NT2/D1 (cell line): ENCODE measurements at regions not wholly inside any gene's neighbourhood (a gene's known extent, or its start where the extent isn't known, plus 50 kb on each side); places are given as distances from the start of the nearest gene placed in this dataset.

Experiments used
- DNase-seq: peaks from one replicate; pipeline ENCODE4 v3.0.0-alpha.2; 2011; ENCODE audit warnings: low read depth, low spot score
- H3K27me3 ChIP-seq: 2 replicates; pipeline ENCODE4 v1.6.0; 2011; ENCODE audit warnings: mild to moderate bottlenecking; ENCODE audit not compliant: insufficient read length, insufficient read depth
- H3K36me3 ChIP-seq: 2 replicates; pipeline ENCODE4 v1.6.1; 2011; ENCODE audit warnings: mild to moderate bottlenecking, low read length, mixed read lengths; ENCODE audit not compliant: insufficient read depth, insufficient read length
- H3K4me1 ChIP-seq: 2 replicates; pipeline ENCODE4 v1.5.1; 2011; ENCODE audit not compliant: insufficient read depth, insufficient read length
- H3K4me3 ChIP-seq: 2 replicates; pipeline ENCODE4 v1.5.1; 2011; ENCODE audit warnings: low read depth; ENCODE audit not compliant: insufficient read length
- H3K9ac ChIP-seq: 2 replicates; pipeline ENCODE4 v1.6.0; 2011; ENCODE audit warnings: low read depth; ENCODE audit not compliant: insufficient read length
- H3K9me3 ChIP-seq: 2 replicates; pipeline ENCODE4 v1.5.1; 2011; ENCODE audit warnings: mild to moderate bottlenecking, low read length; ENCODE audit not compliant: insufficient read depth
- SUZ12 ChIP-seq: IDR thresholded peaks from 2 replicates; pipeline ENCODE4 v1.6.1; 2011; ENCODE audit not compliant: insufficient read length, insufficient read depth; ENCODE audit errors: extremely low read depth
- YY1 ChIP-seq: IDR thresholded peaks from 2 replicates; pipeline ENCODE4 v1.6.1; 2011; ENCODE audit not compliant: insufficient read length, insufficient read depth
- ZNF274 ChIP-seq: IDR thresholded peaks from 2 replicates; pipeline ENCODE4 v1.6.1; 2011; ENCODE audit warnings: mild to moderate bottlenecking, low read depth, low read length

- peaks cover 2% of the 10 kb centered on the region for H3K36me3 ChIP-seq
- H3K4me3 ChIP-seq, result no peak overlapping the region
- TF ChIP-seq SUZ12 (no peak), ZNF274 (no peak), YY1 (no peak)
- peaks cover 2% of the 10 kb centered on the region for H3K4me1 ChIP-seq
- DNase-seq, result no peak
- H3K27me3 ChIP-seq, result no peaks in the 10 kb centered on the region
- no peak overlapping the region for H3K9ac ChIP-seq
- H3K9me3 ChIP-seq, result no peaks in the 10 kb centered on the region
These were observed 421.4 kb downstream of the SHQ1 start for GRCh38 chr3:72426618-72427397.

GRCh38 chr3:72423643-72424042 lies 424.6 kb downstream of the SHQ1 start:
- H3K27me3 ChIP-seq, result no peaks in the 10 kb centered on the region
- TF ChIP-seq ZNF274 (no peak), SUZ12 (no peak), YY1 (no peak)
- no peak overlapping the region for H3K9ac ChIP-seq
- no peak for DNase-seq
- peaks cover 2% of the 10 kb centered on the region for H3K36me3 ChIP-seq
- H3K4me1 ChIP-seq, result no peaks in the 10 kb centered on the region
- H3K4me3 ChIP-seq, result no peak overlapping the region
- peaks cover 13% of the 10 kb centered on the region; the same call in 1 of the 2 replicates for H3K9me3 ChIP-seq

- no peaks in the 10 kb centered on the region for H3K4me1 ChIP-seq
- H3K4me3 ChIP-seq, result no peak overlapping the region
- no peaks in the 10 kb centered on the region for H3K36me3 ChIP-seq
- TF ChIP-seq ZNF274, result no peak
- TF ChIP-seq YY1, result no peak
- TF ChIP-seq SUZ12, result no peak
- H3K9ac ChIP-seq, result no peak overlapping the region
- H3K27me3 ChIP-seq, result no peaks in the 10 kb centered on the region
- H3K9me3 ChIP-seq, result peaks cover 13% of the 10 kb centered on the region; the same call in 1 of the 2 replicates
- DNase-seq, result no peak
These were observed 426.5 kb downstream of the SHQ1 start for GRCh38 chr3:72421786-72422185.

DNA sequence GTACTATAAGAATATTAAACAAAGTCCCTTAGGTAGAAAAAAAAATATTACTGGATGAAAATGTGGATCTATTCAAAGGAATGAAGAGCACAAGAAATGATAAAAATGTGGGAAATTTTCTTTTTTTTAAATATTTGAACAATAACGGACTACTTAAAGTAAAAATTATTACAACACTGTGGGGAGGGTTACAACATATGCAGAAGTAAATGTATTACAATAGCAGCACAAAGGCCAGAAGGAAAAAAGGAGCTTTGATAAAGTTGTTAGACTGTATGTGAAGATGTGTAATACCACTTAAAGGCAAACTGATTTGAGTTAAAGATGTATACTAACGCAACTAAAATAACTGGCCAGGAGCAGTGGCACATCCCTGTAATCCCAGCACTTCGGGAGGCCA lies 427.1 kb downstream of the SHQ1 start:
- H3K27me3 ChIP-seq, result no peaks in the 10 kb centered on the region
- no peak for TF ChIP-seq ZNF274
- TF ChIP-seq YY1, result no peak
- no peak for TF ChIP-seq SUZ12
- no peak for DNase-seq
- H3K4me1 ChIP-seq, result no peaks in the 10 kb centered on the region
- H3K9me3 ChIP-seq, result peaks cover 13% of the 10 kb centered on the region; the same call in 1 of the 2 replicates
- no peak overlapping the region for H3K4me3 ChIP-seq
- H3K36me3 ChIP-seq, result no peaks in the 10 kb centered on the region
- no peak overlapping the region for H3K9ac ChIP-seq

DNA sequence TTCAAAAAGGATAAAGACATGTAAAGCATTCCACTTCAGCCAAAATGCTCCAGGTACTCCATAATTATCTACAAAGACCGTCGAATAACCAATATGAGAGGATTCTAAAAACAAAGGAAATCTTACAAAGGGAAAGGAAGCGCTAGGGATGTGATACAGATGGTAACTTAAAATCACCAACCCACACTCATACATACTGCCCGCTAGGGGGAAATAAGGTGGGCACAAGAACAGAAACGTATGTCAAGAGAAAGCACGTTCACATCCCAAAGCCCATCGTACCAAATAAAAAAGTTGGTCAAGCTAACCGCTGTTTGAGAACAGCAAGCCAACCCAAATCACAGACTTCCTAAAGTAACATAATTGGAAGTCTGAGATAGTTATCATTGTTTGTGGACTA lies 429.4 kb downstream of the SHQ1 start:
- DNase-seq, result no peak
- Histone ChIP-seq H3K9me3 (peaks cover 13% of the 10 kb centered on the region; the same call in 1 of the 2 replicates), H3K4me1 (no peaks in the 10 kb centered on the region), H3K27me3 (no peaks in the 10 kb centered on the region), H3K9ac (no peak overlapping the region), H3K36me3 (no peaks in the 10 kb centered on the region), H3K4me3 (no peak overlapping the region)
- TF ChIP-seq SUZ12 (no peak), ZNF274 (no peak), YY1 (no peak)

DNA sequence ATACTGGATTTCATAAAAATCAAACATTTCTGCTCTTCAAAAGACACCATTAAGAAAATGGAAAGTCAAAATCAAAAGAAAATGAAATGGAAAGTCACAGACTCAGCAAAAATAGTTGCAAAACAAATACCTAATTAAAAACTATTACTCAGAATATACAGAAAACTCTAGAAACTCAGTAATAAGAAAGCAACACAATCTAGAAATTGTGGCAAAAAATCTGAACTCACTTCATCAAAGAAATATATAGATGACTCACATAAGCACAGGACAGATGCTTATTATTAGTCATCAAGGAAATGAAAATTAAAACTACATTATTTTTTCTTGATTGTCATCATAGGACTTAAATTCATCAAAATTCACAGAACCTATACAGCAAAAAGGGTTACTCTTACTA lies 430.0 kb downstream of the SHQ1 start:
- TF ChIP-seq YY1, result no peak
- no peak for TF ChIP-seq ZNF274
- TF ChIP-seq SUZ12, result no peak
- no peaks in the 10 kb centered on the region for H3K4me1 ChIP-seq
- no peaks in the 10 kb centered on the region for H3K27me3 ChIP-seq
- H3K4me3 ChIP-seq, result no peak overlapping the region
- H3K9me3 ChIP-seq, result peaks cover 13% of the 10 kb centered on the region; the same call in 1 of the 2 replicates
- no peak for DNase-seq
- no peaks in the 10 kb centered on the region for H3K36me3 ChIP-seq
- no peak overlapping the region for H3K9ac ChIP-seq

GRCh38 chr3:72414481-72415016 lies 433.7 kb downstream of the SHQ1 start:
- Histone ChIP-seq H3K9me3 (no peaks in the 10 kb centered on the region), H3K27me3 (no peaks in the 10 kb centered on the region), H3K36me3 (no peaks in the 10 kb centered on the region), H3K4me3 (no peak overlapping the region), H3K4me1 (no peaks in the 10 kb centered on the region), H3K9ac (no peak overlapping the region)
- no peak for DNase-seq
- TF ChIP-seq YY1 (no peak), SUZ12 (no peak), ZNF274 (no peak)
